ENCODE measurements at regions not wholly inside any gene's neighbourhood (a gene's known extent, or its start where the extent isn't known, plus 50 kb on each side); places are given as distances from the start of the nearest gene placed in this dataset.

GRCh38 chr2:24429197-24430074 is 61.6 kb upstream of the NCOA1 start:
- ChIA-PET SMC1A (ENCODE audit: uncharacterized antibody, unreplicated experiment) (no interaction called here), POLR2A (interaction anchor here (0.6 kb wide), 1 partner anchor 1329 kb away, joined by 6 read pairs; no protein-coding TSS in a partner anchor), CTCF (no interaction called here), RAD21 (ENCODE audit: unreplicated experiment) (no interaction called here)
- WGBS (ENCODE audit: insufficient coverage, insufficient replicate concordance, low lambda C conversion rate, missing lambda C conversion rate) = 50% methylated on average over 14 of the region's 14 CpGs
- BruUV-seq (replicated peaks) = no TSS peak
- Histone ChIP-seq H3K4me1 (ENCODE audit: control insufficient read depth, insufficient read depth, low read length) (no peaks in the 10 kb centered on the region), H3K27ac (ENCODE audit: control insufficient read depth, insufficient read depth) (no peak overlapping the region), H3K9me3 (replicated peaks; ENCODE audit: control insufficient read depth, insufficient read depth, low read length) (no peaks in the 10 kb centered on the region), H4K20me1 (ENCODE audit: control insufficient read depth, insufficient read depth) (no peaks in the 10 kb centered on the region), H3K36me3 (ENCODE audit: control insufficient read depth in 2 of 2, insufficient read depth in 2 of 2, low read length in 1 of 2) (no peaks in the 10 kb centered on the region), H3K27me3 (replicated peaks in 1 of 2; ENCODE audit: control insufficient read depth in 2 of 2, insufficient read depth in 2 of 2, low read length in 1 of 2) (no peaks in the 10 kb centered on the region; a peak in 1 of 4 replicates), H3K79me2 (ENCODE audit: control insufficient read depth, insufficient read depth, low read length) (no peaks in the 10 kb centered on the region), H2AFZ (ENCODE audit: control insufficient read depth, low read depth, low read length) (no peak overlapping the region), H3K4me3 (no peak overlapping the region), H3K9ac (ENCODE audit: control insufficient read depth, insufficient read depth, low read length) (no peak overlapping the region), H3K4me2 (ENCODE audit: control insufficient read depth, insufficient read depth) (no peak overlapping the region)
- FAIRE-seq (no peak), ATAC-seq (no peak), DNase-seq (ENCODE audit: low read depth, low spot score) (no peak)
- intact Hi-C loops (cut with micrococcal nuclease; ENCODE audit: unreplicated experiment) = no loop called here
- in situ Hi-C loops (cut with MboI) = no loop called here
- no peak for TF ChIP-seq KDM1A (IDR thresholded peaks at IDR 0.05; ENCODE audit: borderline replicate concordance)
- TF ChIP-seq NFXL1 (IDR thresholded peaks at IDR 0.05; ENCODE audit: borderline replicate concordance) = no peak
- no peak for TF ChIP-seq SMARCA5 (IDR thresholded peaks at IDR 0.05)
- no peak for TF ChIP-seq ETV6 (conservative IDR thresholded peaks at IDR 0.05 in 1 of 2, IDR thresholded peaks at IDR 0.05 in 1 of 2; ENCODE audit: borderline replicate concordance in 1 of 2, low read depth in 1 of 2)
- TF ChIP-seq, protein P1, sequence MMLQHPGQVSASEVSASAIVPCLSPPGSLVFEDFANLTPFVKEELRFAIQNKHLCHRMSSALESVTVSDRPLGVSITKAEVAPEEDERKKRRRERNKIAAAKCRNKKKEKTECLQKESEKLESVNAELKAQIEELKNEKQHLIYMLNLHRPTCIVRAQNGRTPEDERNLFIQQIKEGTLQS (IDR thresholded peaks at IDR 0.05; ENCODE audit: borderline replicate concordance, extremely low read depth, low read depth, low read length) = no peak
- no peak for TF ChIP-seq POLR2A (IDR thresholded peaks at IDR 0.05; ENCODE audit: low read depth, low read length)
- no peak for TF ChIP-seq ZNF24 (IDR thresholded peaks at IDR 0.05)
- no peak for TF ChIP-seq POLR2AphosphoS2 (IDR thresholded peaks at IDR 0.05; ENCODE audit: low read depth, low read length)
- TF ChIP-seq PKNOX1 (IDR thresholded peaks at IDR 0.05) = no peak
- no peak for TF ChIP-seq REST (IDR thresholded peaks at IDR 0.05; ENCODE audit: low read depth, low read length)
- TF ChIP-seq, protein P2, sequence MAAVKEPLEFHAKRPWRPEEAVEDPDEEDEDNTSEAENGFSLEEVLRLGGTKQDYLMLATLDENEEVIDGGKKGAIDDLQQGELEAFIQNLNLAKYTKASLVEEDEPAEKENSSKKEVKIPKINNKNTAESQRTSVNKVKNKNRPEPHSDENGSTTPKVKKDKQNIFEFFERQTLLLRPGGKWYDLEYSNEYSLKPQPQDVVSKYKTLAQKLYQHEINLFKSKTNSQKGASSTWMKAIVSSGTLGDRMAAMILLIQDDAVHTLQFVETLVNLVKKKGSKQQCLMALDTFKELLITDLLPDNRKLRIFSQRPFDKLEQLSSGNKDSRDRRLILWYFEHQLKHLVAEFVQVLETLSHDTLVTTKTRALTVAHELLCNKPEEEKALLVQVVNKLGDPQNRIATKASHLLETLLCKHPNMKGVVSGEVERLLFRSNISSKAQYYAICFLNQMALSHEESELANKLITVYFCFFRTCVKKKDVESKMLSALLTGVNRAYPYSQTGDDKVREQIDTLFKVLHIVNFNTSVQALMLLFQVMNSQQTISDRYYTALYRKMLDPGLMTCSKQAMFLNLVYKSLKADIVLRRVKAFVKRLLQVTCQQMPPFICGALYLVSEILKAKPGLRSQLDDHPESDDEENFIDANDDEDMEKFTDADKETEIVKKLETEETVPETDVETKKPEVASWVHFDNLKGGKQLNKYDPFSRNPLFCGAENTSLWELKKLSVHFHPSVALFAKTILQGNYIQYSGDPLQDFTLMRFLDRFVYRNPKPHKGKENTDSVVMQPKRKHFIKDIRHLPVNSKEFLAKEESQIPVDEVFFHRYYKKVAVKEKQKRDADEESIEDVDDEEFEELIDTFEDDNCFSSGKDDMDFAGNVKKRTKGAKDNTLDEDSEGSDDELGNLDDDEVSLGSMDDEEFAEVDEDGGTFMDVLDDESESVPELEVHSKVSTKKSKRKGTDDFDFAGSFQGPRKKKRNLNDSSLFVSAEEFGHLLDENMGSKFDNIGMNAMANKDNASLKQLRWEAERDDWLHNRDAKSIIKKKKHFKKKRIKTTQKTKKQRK (IDR thresholded peaks at IDR 0.05; ENCODE audit: low read depth, low read length) = no peak
- no peak for TF ChIP-seq NFYB (IDR thresholded peaks at IDR 0.05; ENCODE audit: insufficient read depth, low read depth, low read length)
- TF ChIP-seq PAX5 (IDR thresholded peaks at IDR 0.05; ENCODE audit: borderline replicate concordance, low read depth, low read length) = no peak
- TF ChIP-seq, protein P3, sequence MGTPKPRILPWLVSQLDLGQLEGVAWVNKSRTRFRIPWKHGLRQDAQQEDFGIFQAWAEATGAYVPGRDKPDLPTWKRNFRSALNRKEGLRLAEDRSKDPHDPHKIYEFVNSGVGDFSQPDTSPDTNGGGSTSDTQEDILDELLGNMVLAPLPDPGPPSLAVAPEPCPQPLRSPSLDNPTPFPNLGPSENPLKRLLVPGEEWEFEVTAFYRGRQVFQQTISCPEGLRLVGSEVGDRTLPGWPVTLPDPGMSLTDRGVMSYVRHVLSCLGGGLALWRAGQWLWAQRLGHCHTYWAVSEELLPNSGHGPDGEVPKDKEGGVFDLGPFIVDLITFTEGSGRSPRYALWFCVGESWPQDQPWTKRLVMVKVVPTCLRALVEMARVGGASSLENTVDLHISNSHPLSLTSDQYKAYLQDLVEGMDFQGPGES (IDR thresholded peaks at IDR 0.05) = no peak
